ACC112 (cell line): ENCODE measurements at regions not wholly inside any gene's neighbourhood (a gene's known extent, or its start where the extent isn't known, plus 50 kb on each side); places are given as distances from the start of the nearest gene placed in this dataset.

Source experiments
- H2AFZ ChIP-seq: fragments of 200-600 bp; sonication (generic); one replicate; pipeline ENCODE4 v1.6.0; 2017; ENCODE audit warnings: antibody characterized with exemption, low read length; ENCODE audit not compliant: unreplicated experiment
- H3K27ac ChIP-seq: fragments of 200-600 bp; sonication (generic); 2 replicates; pipeline ENCODE4 v1.5.1; 2014; ENCODE audit warnings: low read depth, mild to moderate bottlenecking, antibody characterized with exemption, low read length, moderate library complexity
- H3K27me3 ChIP-seq: fragments of 200-600 bp; sonication (generic); 2 replicates; pipeline ENCODE4 v1.6.1; 2014; ENCODE audit warnings: mild to moderate bottlenecking, antibody characterized with exemption, low read length, moderate library complexity, mixed read lengths; ENCODE audit not compliant: insufficient read depth
- H3K36me3 ChIP-seq: fragments of 200-600 bp; sonication (generic); 2 replicates; pipeline ENCODE4 v1.6.1; 2016; ENCODE audit warnings: mild to moderate bottlenecking, antibody characterized with exemption, low read length, moderate library complexity, mixed read lengths; ENCODE audit not compliant: insufficient read depth
- H3K4me1 ChIP-seq: fragments of 200-600 bp; sonication (generic); one replicate; pipeline ENCODE4 v1.6.1; 2016; ENCODE audit warnings: low read length, mixed read lengths; ENCODE audit not compliant: insufficient read depth, unreplicated experiment, control insufficient read depth
- H3K4me3 ChIP-seq: fragments of 200-600 bp; sonication (generic); 2 replicates; pipeline ENCODE4 v1.5.1; 2014; ENCODE audit warnings: mild to moderate bottlenecking, low read depth, low read length
- H3K79me2 ChIP-seq: fragments of 200-600 bp; sonication (generic); one replicate; pipeline ENCODE4 v1.6.0; 2016; ENCODE audit warnings: low read length; ENCODE audit not compliant: control insufficient read depth, unreplicated experiment, insufficient read depth

- H3K27me3 ChIP-seq = no peaks in the 10 kb centered on the region
- no peaks in the 10 kb centered on the region for H3K36me3 ChIP-seq
- H3K27ac ChIP-seq = no peak overlapping the region
- H3K4me3 ChIP-seq = no peak overlapping the region
- H2AFZ ChIP-seq = no peak overlapping the region
- no peaks in the 10 kb centered on the region for H3K4me1 ChIP-seq
- H3K79me2 ChIP-seq = no peaks in the 10 kb centered on the region
Measured at GRCh38 chr11:128261011-128261421, 326.3 kb downstream of the ETS1 start.

GRCh38 chr11:128260398-128260797 lies 327.0 kb downstream of the ETS1 start:
- no peaks in the 10 kb centered on the region for H3K79me2 ChIP-seq
- H3K27ac ChIP-seq = no peak overlapping the region
- H3K36me3 ChIP-seq = no peaks in the 10 kb centered on the region
- no peaks in the 10 kb centered on the region for H3K4me1 ChIP-seq
- H3K27me3 ChIP-seq = no peaks in the 10 kb centered on the region
- H3K4me3 ChIP-seq = no peak overlapping the region
- no peak overlapping the region for H2AFZ ChIP-seq

- no peaks in the 10 kb centered on the region for H3K36me3 ChIP-seq
- H3K27ac ChIP-seq = no peak overlapping the region
- H3K4me3 ChIP-seq = no peak overlapping the region
- H2AFZ ChIP-seq = no peak overlapping the region
- H3K27me3 ChIP-seq = no peaks in the 10 kb centered on the region
- H3K79me2 ChIP-seq = no peaks in the 10 kb centered on the region
- no peaks in the 10 kb centered on the region for H3K4me1 ChIP-seq
Measured at GRCh38 chr11:128259816-128260215, 327.5 kb downstream of the ETS1 start.

GRCh38 chr11:128254941-128255340 lies 332.4 kb downstream of the ETS1 start:
- Histone ChIP-seq H3K36me3 (no peaks in the 10 kb centered on the region), H2AFZ (no peak overlapping the region), H3K4me3 (no peak overlapping the region), H3K27ac (no peak overlapping the region), H3K4me1 (no peaks in the 10 kb centered on the region), H3K79me2 (no peaks in the 10 kb centered on the region), H3K27me3 (no peaks in the 10 kb centered on the region)

GRCh38 chr11:128251140-128251539 lies 336.2 kb downstream of the ETS1 start:
- Histone ChIP-seq H3K4me3 (no peak overlapping the region), H3K36me3 (no peaks in the 10 kb centered on the region), H2AFZ (no peak overlapping the region), H3K27me3 (no peaks in the 10 kb centered on the region), H3K79me2 (no peaks in the 10 kb centered on the region), H3K27ac (no peak overlapping the region), H3K4me1 (peaks cover 15% of the 10 kb centered on the region)

- H3K4me3 ChIP-seq = no peak overlapping the region
- no peaks in the 10 kb centered on the region for H3K79me2 ChIP-seq
- no peaks in the 10 kb centered on the region for H3K27me3 ChIP-seq
- peaks cover 15% of the 10 kb centered on the region for H3K4me1 ChIP-seq
- H3K27ac ChIP-seq = no peak overlapping the region
- H3K36me3 ChIP-seq = no peaks in the 10 kb centered on the region
- H2AFZ ChIP-seq = no peak overlapping the region
Measured at GRCh38 chr11:128250482-128250881, 336.9 kb downstream of the ETS1 start.

- Histone ChIP-seq H3K79me2 (no peaks in the 10 kb centered on the region), H2AFZ (no peak overlapping the region), H3K27ac (no peak overlapping the region), H3K4me3 (no peak overlapping the region), H3K36me3 (no peaks in the 10 kb centered on the region), H3K27me3 (no peaks in the 10 kb centered on the region), H3K4me1 (peaks cover 15% of the 10 kb centered on the region)
Measured at GRCh38 chr11:128246810-128247594, 340.4 kb downstream of the ETS1 start.

- Histone ChIP-seq H2AFZ (peak overlapping the region; percentile 24), H3K27ac (no peak overlapping the region), H3K4me3 (no peak overlapping the region), H3K27me3 (no peaks in the 10 kb centered on the region), H3K36me3 (no peaks in the 10 kb centered on the region), H3K79me2 (no peaks in the 10 kb centered on the region), H3K4me1 (peaks cover 15% of the 10 kb centered on the region)
Measured at GRCh38 chr11:128246364-128246801, 341.0 kb downstream of the ETS1 start.

- Histone ChIP-seq H2AFZ (no peak overlapping the region), H3K4me3 (no peak overlapping the region), H3K4me1 (peaks cover 28% of the 10 kb centered on the region)
Measured at GRCh38 chr11:128244871-128245270, 342.5 kb downstream of the ETS1 start.

GRCh38 chr11:128242451-128242850 lies 344.9 kb downstream of the ETS1 start:
- no peaks in the 10 kb centered on the region for H3K79me2 ChIP-seq
- no peaks in the 10 kb centered on the region for H3K27me3 ChIP-seq
- no peak overlapping the region for H3K27ac ChIP-seq
- H3K4me3 ChIP-seq = no peak overlapping the region
- H3K36me3 ChIP-seq = no peaks in the 10 kb centered on the region
- no peak overlapping the region for H2AFZ ChIP-seq
- H3K4me1 ChIP-seq = peaks cover 41% of the 10 kb centered on the region

More at GRCh38 chr11:128244871-128245270, 342.5 kb downstream of the ETS1 start:
- H3K27me3 ChIP-seq = no peaks in the 10 kb centered on the region
- no peaks in the 10 kb centered on the region for H3K79me2 ChIP-seq
- no peak overlapping the region for H3K27ac ChIP-seq
- no peaks in the 10 kb centered on the region for H3K36me3 ChIP-seq

- Histone ChIP-seq H3K79me2 (no peaks in the 10 kb centered on the region), H3K27ac (peak overlapping the region; percentile 56), H3K4me1 (peaks cover 28% of the 10 kb centered on the region), H2AFZ (peak overlapping the region; percentile 68), H3K36me3 (no peaks in the 10 kb centered on the region), H3K27me3 (no peaks in the 10 kb centered on the region), H3K4me3 (peak overlapping the region; percentile 33)
Measured at GRCh38 chr11:128240546-128240945, 346.8 kb downstream of the ETS1 start.
